HG02938 (cell line): ENCODE measurements at regions not wholly inside any gene's neighbourhood (a gene's known extent, or its start where the extent isn't known, plus 50 kb on each side); places are given as distances from the start of the nearest gene placed in this dataset.
A peak's percentile ranks its signal among the peaks of the same experiment; 100 is the strongest.

Experiments used
- ATAC-seq: cut with Tn5 transposase; IDR thresholded peaks from one replicate; pipeline ENCODE4 v1.9.1; 2021; ENCODE audit warnings: mild to moderate bottlenecking, moderate library complexity; ENCODE audit not compliant: unreplicated experiment

GRCh38 chr1:87219141-87219540 is 109.5 kb upstream of the LMO4 start:
- no peak for ATAC-seq

- ATAC-seq: no peak
These were observed 109.1 kb upstream of the LMO4 start for GRCh38 chr1:87219626-87220025.

GRCh38 chr1:87220993-87221392 is 107.7 kb upstream of the LMO4 start:
- ATAC-seq: no peak

GRCh38 chr1:87224201-87224600 is 104.5 kb upstream of the LMO4 start:
- no peak for ATAC-seq

GRCh38 chr1:87225171-87225570 is 103.5 kb upstream of the LMO4 start:
- ATAC-seq: no peak

GRCh38 chr1:87226341-87226760 is 102.3 kb upstream of the LMO4 start:
- ATAC-seq: peak; percentile 38

GRCh38 chr1:87227651-87228050 is 101.0 kb upstream of the LMO4 start:
- no peak for ATAC-seq

GRCh38 chr1:87230501-87230900 is 98.2 kb upstream of the LMO4 start:
- no peak for ATAC-seq

- ATAC-seq: no peak
These were observed 96.8 kb upstream of the LMO4 start for GRCh38 chr1:87231703-87232367.

GRCh38 chr1:87236585-87236984 is 92.1 kb upstream of the LMO4 start:
- ATAC-seq: no peak

GRCh38 chr1:87239997-87240605 is 88.6 kb upstream of the LMO4 start:
- ATAC-seq: no peak

GRCh38 chr1:87240661-87241285 is 87.9 kb upstream of the LMO4 start:
- ATAC-seq: no peak

GRCh38 chr1:87242445-87243185 is 86.1 kb upstream of the LMO4 start:
- no peak for ATAC-seq

GRCh38 chr1:87243573-87243972 is 85.1 kb upstream of the LMO4 start:
- ATAC-seq: no peak

GRCh38 chr1:87246436-87246835 is 82.2 kb upstream of the LMO4 start:
- no peak for ATAC-seq

GRCh38 chr1:87249803-87250202 is 78.9 kb upstream of the LMO4 start:
- ATAC-seq: no peak

- no peak for ATAC-seq
These were observed 78.3 kb upstream of the LMO4 start for GRCh38 chr1:87250336-87250735.

GRCh38 chr1:87252406-87252805 is 76.3 kb upstream of the LMO4 start:
- ATAC-seq: no peak

GRCh38 chr1:87262688-87263087 is 66.0 kb upstream of the LMO4 start:
- ATAC-seq: no peak

- ATAC-seq: no peak
These were observed 65.4 kb upstream of the LMO4 start for GRCh38 chr1:87263281-87263680.

- ATAC-seq: no peak
These were observed 64.9 kb upstream of the LMO4 start for GRCh38 chr1:87263785-87264184.

- no peak for ATAC-seq
These were observed 63.7 kb upstream of the LMO4 start for GRCh38 chr1:87264976-87265375.
